Right lobe of liver (tissue), 4 donors: ENCODE measurements at regions not wholly inside any gene's neighbourhood (a gene's known extent, or its start where the extent isn't known, plus 50 kb on each side); places are given as distances from the start of the nearest gene placed in this dataset.

Experiments
- POLR2A ChIP-seq: fragments of 450-650 bp; IDR thresholded peaks from one replicate; pipeline ENCODE4 v1.6.1; 2017; ENCODE audit warnings: antibody characterized with exemption, mild to moderate bottlenecking
- TF ChIP-seq, protein P1 (sequence below), 4 donors: fragments of 200-600 bp in 3 of 4; fragments of 450-650 bp in 1 of 4; IDR thresholded peaks; one replicate each; pipeline versions ENCODE4 v1.5.1 to v1.8.0; 2016 to 2022; ENCODE audit warnings: antibody characterized with exemption in 4 of 4, mild to moderate bottlenecking in 2 of 4
- donor health status: DM: no; HTN: no; CAD: no.
- donor health status: DM: no; HTN: no; CAD: no.
- donor health status: DM: no; HTN: yes; CAD: no.

DNA sequence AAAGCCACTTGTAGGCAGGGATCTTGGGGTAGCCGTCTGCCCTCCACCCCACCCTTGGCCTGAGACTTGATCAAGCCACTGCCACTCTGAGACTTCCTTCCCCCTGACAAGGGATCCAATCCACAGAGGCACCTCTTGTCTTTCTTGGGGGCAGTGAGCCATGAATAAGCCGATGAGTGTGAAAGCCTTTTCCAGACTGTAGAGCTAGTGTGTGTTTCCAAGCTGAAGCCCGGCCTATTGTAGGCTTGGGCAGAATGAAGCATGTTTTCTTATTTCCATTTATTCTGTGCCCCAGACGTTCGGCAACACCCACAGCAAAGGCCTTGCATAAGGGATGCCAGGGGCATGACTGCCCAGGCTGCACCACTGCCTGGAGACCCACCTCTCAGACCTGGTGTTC is 991.6 kb downstream of the BCL11B start:
- TF ChIP-seq, protein P1, sequence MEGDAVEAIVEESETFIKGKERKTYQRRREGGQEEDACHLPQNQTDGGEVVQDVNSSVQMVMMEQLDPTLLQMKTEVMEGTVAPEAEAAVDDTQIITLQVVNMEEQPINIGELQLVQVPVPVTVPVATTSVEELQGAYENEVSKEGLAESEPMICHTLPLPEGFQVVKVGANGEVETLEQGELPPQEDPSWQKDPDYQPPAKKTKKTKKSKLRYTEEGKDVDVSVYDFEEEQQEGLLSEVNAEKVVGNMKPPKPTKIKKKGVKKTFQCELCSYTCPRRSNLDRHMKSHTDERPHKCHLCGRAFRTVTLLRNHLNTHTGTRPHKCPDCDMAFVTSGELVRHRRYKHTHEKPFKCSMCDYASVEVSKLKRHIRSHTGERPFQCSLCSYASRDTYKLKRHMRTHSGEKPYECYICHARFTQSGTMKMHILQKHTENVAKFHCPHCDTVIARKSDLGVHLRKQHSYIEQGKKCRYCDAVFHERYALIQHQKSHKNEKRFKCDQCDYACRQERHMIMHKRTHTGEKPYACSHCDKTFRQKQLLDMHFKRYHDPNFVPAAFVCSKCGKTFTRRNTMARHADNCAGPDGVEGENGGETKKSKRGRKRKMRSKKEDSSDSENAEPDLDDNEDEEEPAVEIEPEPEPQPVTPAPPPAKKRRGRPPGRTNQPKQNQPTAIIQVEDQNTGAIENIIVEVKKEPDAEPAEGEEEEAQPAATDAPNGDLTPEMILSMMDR (IDR thresholded peaks at IDR 0.05) = no peak
- TF ChIP-seq POLR2A = no peak
